ENCODE measurements at regions not wholly inside any gene's neighbourhood (a gene's known extent, or its start where the extent isn't known, plus 50 kb on each side); places are given as distances from the start of the nearest gene placed in this dataset.

- intact Hi-C loops (cut with micrococcal nuclease) = no loop called here
- Mint-ChIP-seq H3K36me3 (no peaks in the 10 kb centered on the region), H3K27me3 (ENCODE audit: low read depth in 3 of 3) (peaks cover 1 to 5% (median 3%) of the 10 kb centered on the region in 3 donors), H3K4me1 (no peaks in the 10 kb centered on the region), H3K4me3 (no peak overlapping the region), H3K9me3 (no peaks in the 10 kb centered on the region), H3K27ac (no peak overlapping the region)
- H2AFZ ChIP-seq (ENCODE audit: insufficient read depth, low read depth, low read length, poor library complexity, severe bottlenecking) = no peak overlapping the region
- H4K20me1 ChIP-seq (ENCODE audit: insufficient read depth, low read length) = no peaks in the 10 kb centered on the region
- H3K4me2 ChIP-seq (replicated peaks; ENCODE audit: extremely low read depth, low read length, poor library complexity, severe bottlenecking) = no peak overlapping the region
- H3K9me3 ChIP-seq (replicated peaks in 1 of 2; ENCODE audit: control insufficient read depth in 1 of 2, insufficient read depth in 1 of 2, low read length in 2 of 2) = no peaks in the 10 kb centered on the region
- H3K79me2 ChIP-seq (ENCODE audit: insufficient read depth, low read length) = no peaks in the 10 kb centered on the region
- WGBS (ENCODE audit: insufficient coverage) = no CpG with 5 or more reads among the region's 1 CpG
- no peak for DNase-seq
- H3K27me3 ChIP-seq (ENCODE audit: control insufficient read depth in 2 of 2, insufficient read depth in 2 of 2, low read length in 2 of 2) = no peaks in the 10 kb centered on the region
- no peak overlapping the region for H3K9ac ChIP-seq (ENCODE audit: insufficient read depth, low read length, poor library complexity, severe bottlenecking)
- TF ChIP-seq, protein P1, sequence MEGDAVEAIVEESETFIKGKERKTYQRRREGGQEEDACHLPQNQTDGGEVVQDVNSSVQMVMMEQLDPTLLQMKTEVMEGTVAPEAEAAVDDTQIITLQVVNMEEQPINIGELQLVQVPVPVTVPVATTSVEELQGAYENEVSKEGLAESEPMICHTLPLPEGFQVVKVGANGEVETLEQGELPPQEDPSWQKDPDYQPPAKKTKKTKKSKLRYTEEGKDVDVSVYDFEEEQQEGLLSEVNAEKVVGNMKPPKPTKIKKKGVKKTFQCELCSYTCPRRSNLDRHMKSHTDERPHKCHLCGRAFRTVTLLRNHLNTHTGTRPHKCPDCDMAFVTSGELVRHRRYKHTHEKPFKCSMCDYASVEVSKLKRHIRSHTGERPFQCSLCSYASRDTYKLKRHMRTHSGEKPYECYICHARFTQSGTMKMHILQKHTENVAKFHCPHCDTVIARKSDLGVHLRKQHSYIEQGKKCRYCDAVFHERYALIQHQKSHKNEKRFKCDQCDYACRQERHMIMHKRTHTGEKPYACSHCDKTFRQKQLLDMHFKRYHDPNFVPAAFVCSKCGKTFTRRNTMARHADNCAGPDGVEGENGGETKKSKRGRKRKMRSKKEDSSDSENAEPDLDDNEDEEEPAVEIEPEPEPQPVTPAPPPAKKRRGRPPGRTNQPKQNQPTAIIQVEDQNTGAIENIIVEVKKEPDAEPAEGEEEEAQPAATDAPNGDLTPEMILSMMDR (IDR thresholded peaks at IDR 0.05) = no peak
- no peaks in the 10 kb centered on the region for H3K36me3 ChIP-seq (replicated peaks in 1 of 2; ENCODE audit: control insufficient read depth in 1 of 2, insufficient read depth in 2 of 2, low read length in 2 of 2)
- H3K4me1 ChIP-seq (ENCODE audit: control insufficient read depth in 1 of 2, insufficient read depth in 2 of 2, low read length in 2 of 2) = no peaks in the 10 kb centered on the region
- no peak overlapping the region for H3K4me3 ChIP-seq (replicated peaks in 1 of 3; ENCODE audit: low read depth in 2 of 3, low read length in 3 of 3)
- no peak overlapping the region for H3K27ac ChIP-seq (ENCODE audit: low read depth in 1 of 2, low read length in 2 of 2)
Observed at GRCh38 chr2:209322041-209322440, 101.8 kb upstream of the MAP2 start.

- intact Hi-C loops (cut with micrococcal nuclease) = no loop called here
- no peaks in the 10 kb centered on the region for H3K4me1 Mint-ChIP-seq
- WGBS (ENCODE audit: insufficient coverage) = 74% methylated on average over 5 of the region's 5 CpGs
- H3K27ac Mint-ChIP-seq = no peak overlapping the region
- no peaks in the 10 kb centered on the region for H4K20me1 ChIP-seq (ENCODE audit: insufficient read depth, low read length)
- DNase-seq = no peak
- H3K36me3 ChIP-seq (replicated peaks in 1 of 2; ENCODE audit: control insufficient read depth in 1 of 2, insufficient read depth in 2 of 2, low read length in 2 of 2) = no peaks in the 10 kb centered on the region
- no peak overlapping the region for H3K4me3 Mint-ChIP-seq
- H3K27me3 ChIP-seq (ENCODE audit: control insufficient read depth in 2 of 2, insufficient read depth in 2 of 2, low read length in 2 of 2) = no peaks in the 10 kb centered on the region
- no peak overlapping the region for H3K4me2 ChIP-seq (replicated peaks; ENCODE audit: extremely low read depth, low read length, poor library complexity, severe bottlenecking)
- H2AFZ ChIP-seq (ENCODE audit: insufficient read depth, low read depth, low read length, poor library complexity, severe bottlenecking) = no peak overlapping the region
- H3K79me2 ChIP-seq (ENCODE audit: insufficient read depth, low read length) = no peaks in the 10 kb centered on the region
- H3K27me3 Mint-ChIP-seq (ENCODE audit: low read depth in 3 of 3) = peaks cover 1 to 5% (median 3%) of the 10 kb centered on the region in 3 donors
- H3K4me3 ChIP-seq (replicated peaks in 1 of 3; ENCODE audit: low read depth in 2 of 3, low read length in 3 of 3) = no peak overlapping the region
- no peaks in the 10 kb centered on the region for H3K36me3 Mint-ChIP-seq
- H3K27ac ChIP-seq (ENCODE audit: low read depth in 1 of 2, low read length in 2 of 2) = no peak overlapping the region
- TF ChIP-seq, protein P1 (IDR thresholded peaks at IDR 0.05) = no peak
- H3K9me3 ChIP-seq (replicated peaks in 1 of 2; ENCODE audit: control insufficient read depth in 1 of 2, insufficient read depth in 1 of 2, low read length in 2 of 2) = no peaks in the 10 kb centered on the region
- no peak overlapping the region for H3K9ac ChIP-seq (ENCODE audit: insufficient read depth, low read length, poor library complexity, severe bottlenecking)
- no peaks in the 10 kb centered on the region for H3K9me3 Mint-ChIP-seq
- no peaks in the 10 kb centered on the region for H3K4me1 ChIP-seq (ENCODE audit: control insufficient read depth in 1 of 2, insufficient read depth in 2 of 2, low read length in 2 of 2)
Observed at GRCh38 chr2:209322905-209323512, 100.8 kb upstream of the MAP2 start.
